ENCODE measurements at regions not wholly inside any gene's neighbourhood (a gene's known extent, or its start where the extent isn't known, plus 50 kb on each side); places are given as distances from the start of the nearest gene placed in this dataset.

DNA sequence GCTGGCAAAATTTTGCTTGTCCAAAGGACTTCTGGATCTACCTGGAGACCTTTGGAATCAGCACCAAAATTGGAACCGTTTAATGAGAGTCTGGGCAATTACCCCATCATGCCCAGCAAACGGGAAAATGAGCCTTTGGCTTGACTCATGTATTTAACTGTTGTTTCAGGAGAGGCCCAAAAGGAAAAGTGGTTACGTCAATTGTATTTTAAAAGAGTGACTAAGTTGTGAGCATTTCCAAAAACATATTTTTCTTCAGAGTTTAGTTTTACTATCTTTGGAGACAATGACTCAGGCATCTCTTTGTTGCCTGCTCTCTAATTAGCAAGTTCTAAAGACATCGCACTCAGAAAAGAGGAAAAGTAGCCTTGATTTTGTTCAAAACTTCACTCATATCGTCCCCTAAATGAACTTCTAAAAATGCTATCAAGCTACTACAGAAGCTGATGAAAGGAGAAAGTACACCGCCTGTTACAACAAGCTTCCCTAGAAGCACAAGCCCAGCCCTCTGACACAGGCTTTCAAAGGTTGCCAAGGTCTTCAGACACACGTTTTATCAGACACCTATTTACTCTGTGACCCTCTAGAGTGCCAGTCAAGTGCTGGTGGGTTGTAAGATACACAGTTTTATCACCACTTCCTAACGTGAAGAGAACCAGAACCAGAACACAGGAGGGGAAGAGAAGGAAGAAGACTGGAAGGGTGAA, 146.2 kb downstream of the TBX18 start:
- no peak overlapping the region for H3K4me3 ChIP-seq (ENCODE audit: low read depth, low read length)
- TF ChIP-seq, protein P1, sequence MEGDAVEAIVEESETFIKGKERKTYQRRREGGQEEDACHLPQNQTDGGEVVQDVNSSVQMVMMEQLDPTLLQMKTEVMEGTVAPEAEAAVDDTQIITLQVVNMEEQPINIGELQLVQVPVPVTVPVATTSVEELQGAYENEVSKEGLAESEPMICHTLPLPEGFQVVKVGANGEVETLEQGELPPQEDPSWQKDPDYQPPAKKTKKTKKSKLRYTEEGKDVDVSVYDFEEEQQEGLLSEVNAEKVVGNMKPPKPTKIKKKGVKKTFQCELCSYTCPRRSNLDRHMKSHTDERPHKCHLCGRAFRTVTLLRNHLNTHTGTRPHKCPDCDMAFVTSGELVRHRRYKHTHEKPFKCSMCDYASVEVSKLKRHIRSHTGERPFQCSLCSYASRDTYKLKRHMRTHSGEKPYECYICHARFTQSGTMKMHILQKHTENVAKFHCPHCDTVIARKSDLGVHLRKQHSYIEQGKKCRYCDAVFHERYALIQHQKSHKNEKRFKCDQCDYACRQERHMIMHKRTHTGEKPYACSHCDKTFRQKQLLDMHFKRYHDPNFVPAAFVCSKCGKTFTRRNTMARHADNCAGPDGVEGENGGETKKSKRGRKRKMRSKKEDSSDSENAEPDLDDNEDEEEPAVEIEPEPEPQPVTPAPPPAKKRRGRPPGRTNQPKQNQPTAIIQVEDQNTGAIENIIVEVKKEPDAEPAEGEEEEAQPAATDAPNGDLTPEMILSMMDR (IDR thresholded peaks at IDR 0.05; ENCODE audit: low read depth, low read length), result no peak
- DNase-seq (ENCODE audit: low read depth, low spot score), result peak; percentile 95
- in situ Hi-C loops (cut with HindIII; ENCODE audit: low sequenced_read_pairs), result no loop called here

DNA sequence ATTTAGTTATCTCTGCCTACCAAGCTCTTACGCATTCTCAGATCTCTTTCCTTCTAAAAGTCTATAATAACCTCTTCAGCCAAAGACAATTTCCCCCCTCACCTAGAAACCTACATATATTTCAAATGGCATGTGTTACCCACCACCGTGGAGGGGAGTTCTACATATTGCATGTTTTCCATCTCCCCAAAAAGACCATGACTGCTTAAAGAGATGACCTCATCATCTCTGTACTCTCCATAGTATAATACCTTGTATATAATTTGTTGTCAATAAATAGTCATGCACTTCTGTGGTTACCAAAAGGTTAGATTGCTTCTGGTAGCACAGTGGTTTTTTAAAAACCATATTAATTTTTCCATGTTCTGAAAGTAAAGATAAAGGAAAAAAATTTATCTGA, 148.4 kb downstream of the TBX18 start:
- H3K4me3 ChIP-seq (ENCODE audit: low read depth, low read length), result no peak overlapping the region
- in situ Hi-C loops (cut with HindIII; ENCODE audit: low sequenced_read_pairs), result no loop called here
- TF ChIP-seq, protein P1 (IDR thresholded peaks at IDR 0.05; ENCODE audit: low read depth, low read length), result no peak
- no peak for DNase-seq (ENCODE audit: low read depth, low spot score)

- in situ Hi-C loops (cut with HindIII; ENCODE audit: low sequenced_read_pairs), result no loop called here
- TF ChIP-seq, protein P1 (IDR thresholded peaks at IDR 0.05; ENCODE audit: low read depth, low read length), result no peak
- no peak overlapping the region for H3K4me3 ChIP-seq (ENCODE audit: low read depth, low read length)
- DNase-seq (ENCODE audit: low read depth, low spot score), result no peak
These were observed 149.1 kb downstream of the TBX18 start for GRCh38 chr6:84615113-84615850.

GRCh38 chr6:84606860-84607259, 157.5 kb downstream of the TBX18 start:
- no peak overlapping the region for H3K4me3 ChIP-seq (ENCODE audit: low read depth, low read length)
- in situ Hi-C loops (cut with HindIII; ENCODE audit: low sequenced_read_pairs), result no loop called here
- TF ChIP-seq, protein P1 (IDR thresholded peaks at IDR 0.05; ENCODE audit: low read depth, low read length), result no peak
- no peak for DNase-seq (ENCODE audit: low read depth, low spot score)

DNA sequence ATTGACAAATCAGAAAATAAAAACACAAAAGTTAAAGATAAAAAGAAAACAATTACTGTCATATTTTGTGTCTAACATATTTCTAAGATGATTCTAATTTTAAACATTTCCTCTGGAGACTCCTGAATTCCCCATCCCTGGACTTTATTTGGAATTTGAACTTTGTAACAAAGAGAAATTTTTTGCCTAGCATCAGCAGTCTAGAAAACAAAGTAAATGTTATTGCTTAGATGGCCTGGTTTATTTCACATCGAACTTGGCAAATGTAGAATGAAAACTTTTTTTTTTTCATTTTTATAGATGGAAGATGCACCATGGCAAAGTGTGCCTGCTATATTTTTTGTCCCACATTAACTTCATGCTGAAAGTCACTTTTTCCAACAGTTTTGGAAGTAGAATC, 159.1 kb downstream of the TBX18 start:
- DNase-seq (ENCODE audit: low read depth, low spot score), result no peak
- in situ Hi-C loops (cut with HindIII; ENCODE audit: low sequenced_read_pairs), result no loop called here
- TF ChIP-seq, protein P1 (IDR thresholded peaks at IDR 0.05; ENCODE audit: low read depth, low read length), result no peak
- H3K4me3 ChIP-seq (ENCODE audit: low read depth, low read length), result no peak overlapping the region

- H3K4me3 ChIP-seq (ENCODE audit: low read depth, low read length), result no peak overlapping the region
- DNase-seq (ENCODE audit: low read depth, low spot score), result no peak
- TF ChIP-seq, protein P1 (IDR thresholded peaks at IDR 0.05; ENCODE audit: low read depth, low read length), result no peak
- in situ Hi-C loops (cut with HindIII; ENCODE audit: low sequenced_read_pairs), result no loop called here
These were observed 163.0 kb downstream of the TBX18 start for GRCh38 chr6:84601366-84601765.

All from astrocyte of the spinal cord (primary cell).